Neural cell (in vitro differentiated cells): ENCODE measurements at regions not wholly inside any gene's neighbourhood (a gene's known extent, or its start where the extent isn't known, plus 50 kb on each side); places are given as distances from the start of the nearest gene placed in this dataset.

Experiments used
- EZH2 ChIP-seq: fragments of 200-600, 300-800 bp; shearing (Covaris generic), sonication (generic); IDR thresholded peaks from 2 replicates; pipeline ENCODE4 v1.6.1; 2014; ENCODE audit warnings: antibody characterized with exemption, low read length, borderline replicate concordance, mild to moderate bottlenecking; ENCODE audit not compliant: insufficient read depth, poor library complexity, severe bottlenecking
- MXI1 ChIP-seq: fragments of 450-650 bp; conservative IDR thresholded peaks from 2 replicates; pipeline ENCODE4 v1.6.1; 2014; ENCODE audit warnings: antibody characterized with exemption, mild to moderate bottlenecking; ENCODE audit not compliant: poor library complexity, severe bottlenecking
- POLR2AphosphoS5 ChIP-seq: IDR thresholded peaks from 2 replicates; pipeline ENCODE4 v1.6.1; 2012
- TAF1 ChIP-seq: IDR thresholded peaks from 2 replicates; pipeline ENCODE4 v1.6.1; 2012; ENCODE audit warnings: low read depth
- TF ChIP-seq, protein P1 (sequence below): fragments of 450-650 bp; IDR thresholded peaks from 2 replicates; pipeline ENCODE4 v1.5.1; 2014; ENCODE audit warnings: antibody characterized with exemption, mild to moderate bottlenecking, moderate library complexity; ENCODE audit not compliant: poor library complexity, severe bottlenecking

DNA sequence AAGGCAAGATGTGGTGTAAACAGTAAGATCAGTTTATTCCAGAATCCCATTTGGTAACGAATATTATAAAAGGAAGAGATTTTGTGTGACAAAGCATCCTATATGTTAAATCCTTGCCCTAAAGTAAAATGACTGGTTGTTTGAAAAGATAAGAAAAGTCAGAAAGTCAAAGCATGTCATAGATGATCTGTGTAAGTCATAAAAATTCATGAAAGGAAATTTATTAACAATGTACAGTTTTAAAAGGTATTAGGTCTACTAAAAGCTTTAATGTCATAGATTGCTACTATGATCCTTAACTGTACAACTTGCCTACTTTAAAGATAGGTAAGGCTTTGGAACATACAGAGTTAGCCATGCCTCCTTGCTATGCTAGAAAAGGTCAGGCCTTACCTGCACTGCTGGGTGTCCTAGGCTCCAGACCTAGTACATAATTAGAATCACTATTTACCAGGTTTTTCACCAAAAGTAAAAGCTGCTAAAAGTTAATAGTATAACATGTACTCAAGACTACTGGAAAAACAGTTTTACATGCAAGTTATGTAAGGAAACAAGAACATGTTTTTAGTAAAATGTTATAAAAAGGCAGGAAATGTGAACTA is 1090.1 kb upstream of the ADGRB3 start:
- TF ChIP-seq TAF1 (no peak), POLR2AphosphoS5 (no peak), EZH2 (no peak), MXI1 (no peak)
- TF ChIP-seq, protein P1, sequence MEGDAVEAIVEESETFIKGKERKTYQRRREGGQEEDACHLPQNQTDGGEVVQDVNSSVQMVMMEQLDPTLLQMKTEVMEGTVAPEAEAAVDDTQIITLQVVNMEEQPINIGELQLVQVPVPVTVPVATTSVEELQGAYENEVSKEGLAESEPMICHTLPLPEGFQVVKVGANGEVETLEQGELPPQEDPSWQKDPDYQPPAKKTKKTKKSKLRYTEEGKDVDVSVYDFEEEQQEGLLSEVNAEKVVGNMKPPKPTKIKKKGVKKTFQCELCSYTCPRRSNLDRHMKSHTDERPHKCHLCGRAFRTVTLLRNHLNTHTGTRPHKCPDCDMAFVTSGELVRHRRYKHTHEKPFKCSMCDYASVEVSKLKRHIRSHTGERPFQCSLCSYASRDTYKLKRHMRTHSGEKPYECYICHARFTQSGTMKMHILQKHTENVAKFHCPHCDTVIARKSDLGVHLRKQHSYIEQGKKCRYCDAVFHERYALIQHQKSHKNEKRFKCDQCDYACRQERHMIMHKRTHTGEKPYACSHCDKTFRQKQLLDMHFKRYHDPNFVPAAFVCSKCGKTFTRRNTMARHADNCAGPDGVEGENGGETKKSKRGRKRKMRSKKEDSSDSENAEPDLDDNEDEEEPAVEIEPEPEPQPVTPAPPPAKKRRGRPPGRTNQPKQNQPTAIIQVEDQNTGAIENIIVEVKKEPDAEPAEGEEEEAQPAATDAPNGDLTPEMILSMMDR = no peak
